ENCODE measurements at regions not wholly inside any gene's neighbourhood (a gene's known extent, or its start where the extent isn't known, plus 50 kb on each side); places are given as distances from the start of the nearest gene placed in this dataset.
A peak's percentile ranks its signal among the peaks of the same experiment; 100 is the strongest.
"Not testable (repeated sequence)": the region's sequence is repeated elsewhere in the genome, so short reads cannot be mapped to it uniquely, and the experiment has no call there.

GRCh38 chr10:28994802-28995201, 294.1 kb upstream of the LYZL1 start:
- not testable (repeated sequence) for TF ChIP-seq ZFX (IDR thresholded peaks at IDR 0.05); POLR2AphosphoS5 (IDR thresholded peaks at IDR 0.05; ENCODE audit: low read depth, low read length); JUND (IDR thresholded peaks at IDR 0.05)
- TF ChIP-seq, protein P1, sequence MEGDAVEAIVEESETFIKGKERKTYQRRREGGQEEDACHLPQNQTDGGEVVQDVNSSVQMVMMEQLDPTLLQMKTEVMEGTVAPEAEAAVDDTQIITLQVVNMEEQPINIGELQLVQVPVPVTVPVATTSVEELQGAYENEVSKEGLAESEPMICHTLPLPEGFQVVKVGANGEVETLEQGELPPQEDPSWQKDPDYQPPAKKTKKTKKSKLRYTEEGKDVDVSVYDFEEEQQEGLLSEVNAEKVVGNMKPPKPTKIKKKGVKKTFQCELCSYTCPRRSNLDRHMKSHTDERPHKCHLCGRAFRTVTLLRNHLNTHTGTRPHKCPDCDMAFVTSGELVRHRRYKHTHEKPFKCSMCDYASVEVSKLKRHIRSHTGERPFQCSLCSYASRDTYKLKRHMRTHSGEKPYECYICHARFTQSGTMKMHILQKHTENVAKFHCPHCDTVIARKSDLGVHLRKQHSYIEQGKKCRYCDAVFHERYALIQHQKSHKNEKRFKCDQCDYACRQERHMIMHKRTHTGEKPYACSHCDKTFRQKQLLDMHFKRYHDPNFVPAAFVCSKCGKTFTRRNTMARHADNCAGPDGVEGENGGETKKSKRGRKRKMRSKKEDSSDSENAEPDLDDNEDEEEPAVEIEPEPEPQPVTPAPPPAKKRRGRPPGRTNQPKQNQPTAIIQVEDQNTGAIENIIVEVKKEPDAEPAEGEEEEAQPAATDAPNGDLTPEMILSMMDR (IDR thresholded peaks at IDR 0.05 in 2 of 3, conservative IDR thresholded peaks at IDR 0.05 in 1 of 3; ENCODE audit: borderline replicate concordance in 1 of 3, insufficient read depth in 1 of 3, low read depth in 2 of 3, low read length in 2 of 3), result not testable (repeated sequence)
- TF ChIP-seq CEBPB (IDR thresholded peaks at IDR 0.05; ENCODE audit: low read depth), result peak; percentile 69

Data from HCT116 (cell line).